Keratinocyte (primary cell): ENCODE measurements at regions not wholly inside any gene's neighbourhood (a gene's known extent, or its start where the extent isn't known, plus 50 kb on each side); places are given as distances from the start of the nearest gene placed in this dataset.

Source experiments
- DNase-seq: peaks from one replicate; pipeline ENCODE4 v3.0.0-alpha.2; 2011; ENCODE audit warnings: low read depth, missing footprints, low spot score
- FAIRE-seq: peaks from 2 replicates; lab custom pipeline; 2011; peaks lifted over from hg19 to GRCh38; lab: Jason Lieb, UNC
- H2AFZ ChIP-seq: 2 replicates; pipeline ENCODE4 v1.6.0; 2012; ENCODE audit warnings: low read length, control low read depth, inconsistent platforms; ENCODE audit not compliant: control insufficient read depth
- H3K27ac ChIP-seq: 2 replicates; pipeline ENCODE4 v1.5.1; 2011; ENCODE audit warnings: low read length; ENCODE audit not compliant: control insufficient read depth, insufficient read depth
- H3K27me3 ChIP-seq: 3 replicates; pipeline ENCODE4 v1.6.0; 2011; ENCODE audit warnings: low read length; ENCODE audit not compliant: control insufficient read depth, insufficient read depth; ENCODE audit errors: extremely low read depth
- H3K36me3 ChIP-seq, 2 experiments: 2 replicates in 1 of 2; 3 replicates in 1 of 2; pipeline ENCODE4 v1.5.1; 2011; ENCODE audit warnings: low read length in 2 of 2, mild to moderate bottlenecking in 1 of 2; ENCODE audit not compliant: control insufficient read depth in 2 of 2, insufficient read depth in 2 of 2; ENCODE audit errors: extremely low read depth in 1 of 2
- H3K4me1 ChIP-seq: 3 replicates; pipeline ENCODE4 v1.5.1; 2011; ENCODE audit warnings: low read length; ENCODE audit not compliant: control insufficient read depth, insufficient read depth; ENCODE audit errors: extremely low read depth
- H3K4me2 ChIP-seq: 3 replicates; pipeline ENCODE4 v1.6.0; 2011; ENCODE audit warnings: low read depth, low read length; ENCODE audit not compliant: control insufficient read depth, insufficient read depth; ENCODE audit errors: extremely low read depth
- H3K4me3 ChIP-seq, 3 experiments: fragments of 200-600 bp in 1 of 3; sonication (generic) in 1 of 3; 2 replicates in 2 of 3; 3 replicates in 1 of 3; pipeline ENCODE4 v1.5.1; 2011 to 2016; ENCODE audit warnings: low read length in 3 of 3, mild to moderate bottlenecking in 3 of 3, control low read depth in 2 of 3, inconsistent platforms in 1 of 3, low read depth in 1 of 3, mixed read lengths in 1 of 3, mixed run types in 1 of 3, moderate library complexity in 1 of 3; ENCODE audit not compliant: control insufficient read depth in 2 of 3, insufficient read depth in 2 of 3; ENCODE audit errors: extremely low read depth in 1 of 3
- H3K79me2 ChIP-seq: 2 replicates; pipeline ENCODE4 v1.6.0; 2012; ENCODE audit warnings: low read length; ENCODE audit not compliant: control insufficient read depth, insufficient read depth
- H3K9ac ChIP-seq: 3 replicates; pipeline ENCODE4 v1.6.0; 2011; ENCODE audit warnings: low read length; ENCODE audit not compliant: control insufficient read depth, insufficient read depth; ENCODE audit errors: extremely low read depth
- H3K9me1 ChIP-seq: 3 replicates; pipeline ENCODE4 v1.6.0; 2011; ENCODE audit warnings: low read length; ENCODE audit not compliant: control insufficient read depth, insufficient read depth; ENCODE audit errors: extremely low read depth
- H3K9me3 ChIP-seq: 2 replicates; pipeline ENCODE4 v1.5.1; 2012; ENCODE audit warnings: low read depth, low read length; ENCODE audit not compliant: control insufficient read depth
- H4K20me1 ChIP-seq: 3 replicates; pipeline ENCODE4 v1.6.0; 2011; ENCODE audit warnings: low read length; ENCODE audit not compliant: control insufficient read depth, insufficient read depth; ENCODE audit errors: extremely low read depth
- CTCF ChIP-seq, 3 experiments: IDR thresholded peaks in 1 of 3; conservative IDR thresholded peaks in 1 of 3; optimal IDR thresholded peaks in 1 of 3; 2 replicates in 2 of 3; 3 replicates in 1 of 3; pipeline versions ENCODE3 to v1.5.1; 2011; ENCODE audit warnings: low read length in 3 of 3, mild to moderate bottlenecking in 3 of 3, moderate library complexity in 2 of 3, control low read depth in 1 of 3, inconsistent platforms in 1 of 3; ENCODE audit not compliant: insufficient read depth in 2 of 3; ENCODE audit errors: extremely low read depth in 1 of 3
- EZH2 ChIP-seq: IDR thresholded peaks from one replicate; pipeline ENCODE4 v1.6.1; 2012; ENCODE audit warnings: inconsistent platforms, mild to moderate bottlenecking, low read length, moderate library complexity
- dilution Hi-C: fragments of 300-500 bp; cut with MboI; formaldehyde crosslinking; loops from one replicate; pipeline ENCODE4 v1.7.0; 2020; ENCODE audit warnings: low sequenced_read_pairs; ENCODE audit not compliant: extremely low pct_ligation_motif_present

DNA sequence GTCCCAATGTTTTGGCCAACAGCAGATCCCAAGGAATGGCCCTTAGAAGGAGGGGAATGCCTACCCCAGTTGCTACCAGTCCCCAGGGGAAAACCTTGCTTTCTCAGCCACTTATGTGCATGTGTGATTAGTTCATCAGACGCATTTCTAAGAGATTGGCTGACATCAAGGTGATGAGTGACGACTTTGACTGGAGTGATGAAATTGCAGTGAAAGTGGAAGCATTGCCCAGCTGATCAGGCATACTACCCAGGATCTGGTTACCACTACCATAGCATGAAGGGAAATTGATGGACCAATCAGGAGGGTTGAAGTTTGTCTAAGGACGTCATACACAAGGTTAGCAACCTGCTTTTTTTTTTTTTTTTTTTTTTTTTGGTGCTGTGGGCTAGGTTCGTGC is 90.3 kb upstream of the ELMO1 start:
- H3K4me3 ChIP-seq: no peak overlapping the region
- H3K4me1 ChIP-seq: no peaks in the 10 kb centered on the region
- no peak for TF ChIP-seq CTCF (optimal IDR thresholded peaks at IDR 0.05 in 1 of 3, IDR thresholded peaks at IDR 0.05 in 1 of 3, conservative IDR thresholded peaks at IDR 0.05 in 1 of 3; ENCODE audit: extremely low read depth in 1 of 3, insufficient read depth in 2 of 3, low read length in 3 of 3)
- no peaks in the 10 kb centered on the region for H3K27me3 ChIP-seq
- H3K9me1 ChIP-seq: no peaks in the 10 kb centered on the region
- H4K20me1 ChIP-seq: no peaks in the 10 kb centered on the region
- DNase-seq (no peak), FAIRE-seq (no peak)
- no peak overlapping the region for H3K4me2 ChIP-seq
- H3K9ac ChIP-seq: no peak overlapping the region
- dilution Hi-C loops: no loop called here
- H3K79me2 ChIP-seq: no peaks in the 10 kb centered on the region
- no peaks in the 10 kb centered on the region for H3K36me3 ChIP-seq
- H3K27ac ChIP-seq: no peak overlapping the region
- H3K9me3 ChIP-seq: no peaks in the 10 kb centered on the region
- no peak overlapping the region for H2AFZ ChIP-seq

DNA sequence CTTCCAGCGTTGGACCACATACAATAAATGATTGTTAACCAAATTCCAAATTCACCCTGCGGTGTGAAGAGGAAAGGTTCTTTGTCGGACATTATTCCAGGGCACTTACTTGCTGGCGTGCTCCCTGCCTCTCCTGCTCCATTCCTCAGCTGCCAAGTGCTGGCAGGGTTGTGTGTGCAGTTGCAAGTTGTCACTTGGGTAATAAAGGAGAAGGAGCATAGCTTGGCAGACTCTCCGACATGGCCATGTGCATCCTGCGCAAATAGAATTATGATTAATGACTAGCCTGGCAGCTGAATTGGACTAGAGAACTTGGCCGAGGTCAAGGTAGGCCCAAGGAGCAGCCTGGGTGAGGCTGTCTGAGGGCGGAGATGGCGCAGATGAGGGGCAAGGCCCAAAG is 92.3 kb upstream of the ELMO1 start:
- FAIRE-seq (no peak), DNase-seq (no peak)
- H4K20me1 ChIP-seq: no peaks in the 10 kb centered on the region
- H3K27me3 ChIP-seq: no peaks in the 10 kb centered on the region
- no peaks in the 10 kb centered on the region for H3K79me2 ChIP-seq
- no peak overlapping the region for H2AFZ ChIP-seq
- H3K4me2 ChIP-seq: no peak overlapping the region
- H3K36me3 ChIP-seq: no peaks in the 10 kb centered on the region
- H3K9me3 ChIP-seq: no peaks in the 10 kb centered on the region
- dilution Hi-C loops: no loop called here
- no peak overlapping the region for H3K4me3 ChIP-seq
- no peaks in the 10 kb centered on the region for H3K9me1 ChIP-seq
- TF ChIP-seq CTCF (optimal IDR thresholded peaks at IDR 0.05 in 1 of 3, IDR thresholded peaks at IDR 0.05 in 1 of 3, conservative IDR thresholded peaks at IDR 0.05 in 1 of 3; ENCODE audit: extremely low read depth in 1 of 3, insufficient read depth in 2 of 3, low read length in 3 of 3) (no peak), EZH2 (no peak)
- no peaks in the 10 kb centered on the region for H3K4me1 ChIP-seq
- H3K27ac ChIP-seq: no peak overlapping the region
- no peak overlapping the region for H3K9ac ChIP-seq
